ENCODE measurements at regions not wholly inside any gene's neighbourhood (a gene's known extent, or its start where the extent isn't known, plus 50 kb on each side); places are given as distances from the start of the nearest gene placed in this dataset.

GRCh38 chr2:100641125-100641435 lies 78.3 kb downstream of the PDCL3 start:
- H3K27ac ChIP-seq (ENCODE audit: low read depth, low read length), result no peak overlapping the region
- no peak overlapping the region for H3K4me3 ChIP-seq (ENCODE audit: insufficient read depth, low read length)
- H4K20me1 ChIP-seq (ENCODE audit: insufficient read depth, low read length), result no peaks in the 10 kb centered on the region
- H3K36me3 ChIP-seq (ENCODE audit: insufficient read depth, low read length), result no peaks in the 10 kb centered on the region
- DNase-seq (ENCODE audit: insufficient read length, low spot score, missing footprints), result no peak
- peak overlapping the region; percentile 53 for H2AFZ ChIP-seq (ENCODE audit: low read length)
- no peak for TF ChIP-seq CTCF (IDR thresholded peaks at IDR 0.05; ENCODE audit: extremely low read depth, low read depth, low read length)
- no peaks in the 10 kb centered on the region for H3K4me1 ChIP-seq (ENCODE audit: insufficient read depth, low read length)
- peaks cover 35% of the 10 kb centered on the region for H3K27me3 ChIP-seq (ENCODE audit: insufficient read depth, low read length)
- H3K9me3 ChIP-seq (ENCODE audit: low read depth, low read length), result no peaks in the 10 kb centered on the region
- no peak overlapping the region for H3K4me2 ChIP-seq (ENCODE audit: insufficient read depth, low read length)
- no peaks in the 10 kb centered on the region for H3K79me2 ChIP-seq (ENCODE audit: insufficient read depth, low read length)

- Histone ChIP-seq H3K4me1 (ENCODE audit: insufficient read depth, low read length) (no peaks in the 10 kb centered on the region), H3K4me3 (ENCODE audit: insufficient read depth, low read length) (no peak overlapping the region), H3K9me3 (ENCODE audit: low read depth, low read length) (no peaks in the 10 kb centered on the region), H3K36me3 (ENCODE audit: insufficient read depth, low read length) (no peaks in the 10 kb centered on the region), H3K79me2 (ENCODE audit: insufficient read depth, low read length) (no peaks in the 10 kb centered on the region), H3K27me3 (ENCODE audit: insufficient read depth, low read length) (peaks cover 29% of the 10 kb centered on the region), H3K4me2 (ENCODE audit: insufficient read depth, low read length) (no peak overlapping the region), H4K20me1 (ENCODE audit: insufficient read depth, low read length) (no peaks in the 10 kb centered on the region), H2AFZ (ENCODE audit: low read length) (no peak overlapping the region), H3K27ac (ENCODE audit: low read depth, low read length) (no peak overlapping the region)
- no peak for TF ChIP-seq CTCF (IDR thresholded peaks at IDR 0.05; ENCODE audit: extremely low read depth, low read depth, low read length)
- no peak for DNase-seq (ENCODE audit: insufficient read length, low spot score, missing footprints)
Observed at GRCh38 chr2:100642425-100642824, 79.6 kb downstream of the PDCL3 start.

- Histone ChIP-seq H3K4me1 (ENCODE audit: insufficient read depth, low read length) (no peaks in the 10 kb centered on the region), H3K36me3 (ENCODE audit: insufficient read depth, low read length) (no peaks in the 10 kb centered on the region), H3K4me3 (ENCODE audit: insufficient read depth, low read length) (no peak overlapping the region), H3K27me3 (ENCODE audit: insufficient read depth, low read length) (peaks cover 20% of the 10 kb centered on the region), H2AFZ (ENCODE audit: low read length) (no peak overlapping the region), H3K79me2 (ENCODE audit: insufficient read depth, low read length) (no peaks in the 10 kb centered on the region), H3K27ac (ENCODE audit: low read depth, low read length) (no peak overlapping the region), H3K4me2 (ENCODE audit: insufficient read depth, low read length) (no peak overlapping the region), H3K9me3 (ENCODE audit: low read depth, low read length) (no peaks in the 10 kb centered on the region), H4K20me1 (ENCODE audit: insufficient read depth, low read length) (no peaks in the 10 kb centered on the region)
- DNase-seq (ENCODE audit: insufficient read length, low spot score, missing footprints), result no peak
- TF ChIP-seq CTCF (IDR thresholded peaks at IDR 0.05; ENCODE audit: extremely low read depth, low read depth, low read length), result no peak
Observed at GRCh38 chr2:100643467-100643866, 80.7 kb downstream of the PDCL3 start.

GRCh38 chr2:100643906-100644501 lies 81.2 kb downstream of the PDCL3 start:
- Histone ChIP-seq H3K27me3 (ENCODE audit: insufficient read depth, low read length) (peaks cover 17% of the 10 kb centered on the region), H2AFZ (ENCODE audit: low read length) (no peak overlapping the region), H3K4me3 (ENCODE audit: insufficient read depth, low read length) (no peak overlapping the region), H4K20me1 (ENCODE audit: insufficient read depth, low read length) (no peaks in the 10 kb centered on the region), H3K4me1 (ENCODE audit: insufficient read depth, low read length) (no peaks in the 10 kb centered on the region), H3K79me2 (ENCODE audit: insufficient read depth, low read length) (no peaks in the 10 kb centered on the region), H3K9me3 (ENCODE audit: low read depth, low read length) (no peaks in the 10 kb centered on the region), H3K27ac (ENCODE audit: low read depth, low read length) (no peak overlapping the region), H3K4me2 (ENCODE audit: insufficient read depth, low read length) (no peak overlapping the region), H3K36me3 (ENCODE audit: insufficient read depth, low read length) (no peaks in the 10 kb centered on the region)
- no peak for DNase-seq (ENCODE audit: insufficient read length, low spot score, missing footprints)
- TF ChIP-seq CTCF (IDR thresholded peaks at IDR 0.05; ENCODE audit: extremely low read depth, low read depth, low read length), result no peak

Data from osteoblast (primary cell).